ENCODE measurements at regions not wholly inside any gene's neighbourhood (a gene's known extent, or its start where the extent isn't known, plus 50 kb on each side); places are given as distances from the start of the nearest gene placed in this dataset.

DNA sequence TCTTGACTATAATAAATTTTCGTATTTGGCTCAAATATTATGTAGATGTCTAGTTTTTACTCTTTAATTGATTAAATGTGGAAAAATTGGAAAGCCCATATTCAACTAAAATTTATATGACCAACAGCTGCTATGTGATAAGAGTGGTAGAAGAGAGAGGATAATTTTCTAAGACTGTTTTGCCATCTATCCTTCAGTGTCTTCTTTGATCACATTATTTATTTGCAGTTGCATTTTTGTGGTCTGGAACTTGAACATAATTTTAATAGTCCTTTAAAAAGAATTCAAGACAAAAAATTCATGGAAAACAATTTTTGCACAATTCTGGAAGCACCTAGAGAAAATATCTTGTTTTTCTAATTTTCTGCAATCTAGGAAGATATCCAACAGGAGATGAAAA is 213.3 kb upstream of the THBS1 start:
- DNase-seq (ENCODE audit: low read depth, low spot score): no peak

DNA sequence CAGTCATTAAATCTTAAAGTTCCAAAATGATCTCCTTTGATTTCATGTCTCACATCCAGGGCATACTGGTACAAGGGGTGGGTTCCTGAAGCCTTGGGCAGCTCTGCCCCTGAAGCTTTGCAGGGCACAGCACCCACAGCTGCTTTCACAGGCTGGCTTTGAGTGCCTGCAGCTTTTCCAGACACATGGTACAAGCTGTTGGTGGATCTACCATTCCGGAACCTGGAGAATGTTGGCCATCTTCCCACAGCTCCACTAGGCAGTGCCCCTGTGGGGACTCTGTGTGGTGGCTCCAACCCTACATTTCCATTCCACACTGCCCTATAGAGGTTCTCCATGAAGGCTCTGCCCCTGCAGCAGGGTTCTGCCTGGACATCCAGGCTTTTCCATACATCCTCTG is 211.1 kb upstream of the THBS1 start:
- no peak for DNase-seq (ENCODE audit: low read depth, low spot score)

GRCh38 chr15:39376371-39376909 is 204.4 kb upstream of the THBS1 start:
- no peak for DNase-seq (ENCODE audit: low read depth, low spot score)

- DNase-seq (ENCODE audit: low read depth, low spot score): no peak
Measured at GRCh38 chr15:39381517-39381916, 199.4 kb upstream of the THBS1 start.

DNA sequence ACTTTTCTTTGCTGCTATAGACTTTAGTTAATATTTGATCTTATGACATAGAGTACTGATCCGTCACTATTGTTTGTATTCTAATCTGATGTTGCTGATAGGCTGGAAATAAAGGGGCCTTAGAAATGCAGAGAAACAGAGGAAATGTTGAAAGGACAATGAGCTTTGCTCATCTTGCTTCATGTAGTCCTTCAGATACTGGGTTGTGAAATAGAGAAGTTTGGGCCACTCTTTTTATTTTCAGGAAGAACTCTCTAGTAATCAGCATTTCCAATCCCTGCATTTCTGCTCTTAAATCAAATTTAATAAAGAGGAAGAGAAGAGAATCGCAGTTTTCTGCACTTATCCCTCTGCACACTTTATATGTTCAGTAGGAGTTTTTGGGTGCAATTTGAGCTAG is 192.8 kb upstream of the THBS1 start:
- DNase-seq (ENCODE audit: low read depth, low spot score): no peak

- DNase-seq (ENCODE audit: low read depth, low spot score): no peak
Measured at GRCh38 chr15:39391230-39391629, 189.6 kb upstream of the THBS1 start.

- DNase-seq (ENCODE audit: low read depth, low spot score): no peak
Measured at GRCh38 chr15:39392469-39393047, 188.3 kb upstream of the THBS1 start.

DNA sequence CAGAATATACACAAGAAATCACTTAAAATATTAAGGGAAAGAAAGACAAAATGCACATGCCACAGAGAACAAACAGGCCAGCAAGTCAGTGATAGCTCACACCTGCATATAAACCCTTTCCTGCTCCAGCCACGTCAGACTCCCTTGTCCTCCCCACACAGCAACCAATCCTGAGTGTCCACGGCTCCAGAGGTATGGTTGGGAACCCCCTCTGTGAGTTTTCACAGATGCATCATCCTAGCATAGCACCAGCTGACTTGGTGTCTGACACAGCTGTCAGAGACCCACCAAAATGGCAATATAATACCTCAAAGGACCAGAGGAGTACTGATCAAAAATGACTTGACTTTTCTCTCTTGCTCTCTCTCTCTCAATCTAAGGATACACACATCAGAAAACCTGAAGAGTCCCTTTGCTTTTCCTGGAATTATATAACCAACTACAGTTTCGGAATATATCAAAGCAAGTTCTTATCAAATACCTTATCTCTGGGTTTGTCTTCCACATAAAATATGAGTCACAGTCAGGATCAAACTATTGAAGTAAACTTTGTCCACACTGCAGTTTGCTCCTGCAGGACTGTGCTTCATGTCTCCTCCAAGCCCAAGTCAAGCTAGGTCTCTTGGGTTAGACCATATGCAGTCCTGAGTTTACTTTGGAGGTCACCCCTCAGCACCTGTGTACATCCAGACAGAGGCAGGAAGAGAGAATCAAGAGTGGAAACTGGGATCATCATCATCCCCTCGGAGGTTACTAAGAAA is 187.1 kb upstream of the THBS1 start:
- no peak for DNase-seq (ENCODE audit: low read depth, low spot score)

- DNase-seq (ENCODE audit: low read depth, low spot score): no peak
Measured at GRCh38 chr15:39394496-39394895, 186.4 kb upstream of the THBS1 start.

DNA sequence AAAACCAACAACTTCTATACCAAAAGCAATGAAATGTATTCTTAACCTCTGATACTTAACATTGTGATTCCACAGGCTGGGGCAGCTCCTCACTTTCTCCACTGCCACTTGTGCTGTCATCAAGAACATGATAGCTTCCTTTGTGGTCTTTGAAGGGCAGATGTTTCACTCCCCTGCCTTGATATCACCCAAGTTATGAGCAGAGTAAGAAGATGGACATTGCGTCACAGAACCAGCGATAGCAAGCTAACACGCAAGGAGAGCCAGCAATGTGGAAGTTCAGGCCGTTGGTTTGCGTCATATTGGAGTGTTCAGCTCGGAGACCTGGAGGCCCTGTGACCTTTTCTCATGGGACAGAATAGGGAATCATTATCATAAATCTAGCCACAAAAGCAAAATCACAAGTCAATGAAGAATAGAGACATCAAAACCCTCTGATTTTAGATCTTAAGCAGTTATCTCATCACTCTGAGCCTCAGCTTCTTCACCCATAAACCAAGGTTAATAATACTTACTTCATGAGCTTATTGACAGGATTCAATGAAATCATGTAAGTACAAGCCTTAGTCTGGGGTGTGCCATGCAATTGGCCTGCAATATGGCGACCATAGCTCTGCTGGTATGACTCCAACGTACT is 183.8 kb upstream of the THBS1 start:
- DNase-seq (ENCODE audit: low read depth, low spot score): no peak

GRCh38 chr15:39397883-39398282 is 183.0 kb upstream of the THBS1 start:
- DNase-seq (ENCODE audit: low read depth, low spot score): no peak

DNA sequence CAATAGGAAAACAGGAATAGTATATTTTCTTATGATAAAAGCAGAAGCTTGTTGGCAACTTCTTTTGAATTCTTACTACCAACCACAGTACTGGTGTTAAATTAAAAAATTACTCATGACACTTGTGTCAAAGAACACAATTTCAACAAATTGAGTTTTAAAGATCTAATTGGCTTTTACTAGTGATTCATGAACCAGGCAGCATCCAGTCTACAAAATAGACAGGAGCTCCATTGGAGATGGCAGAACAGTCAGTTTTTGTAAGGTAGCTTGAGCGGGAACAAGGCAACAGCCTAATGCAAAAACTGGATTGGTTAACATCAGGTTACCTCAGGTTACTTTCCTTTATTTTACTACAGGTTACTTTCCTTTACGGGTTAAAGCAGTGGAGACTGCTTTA is 181.3 kb upstream of the THBS1 start:
- no peak for DNase-seq (ENCODE audit: low read depth, low spot score)

DNA sequence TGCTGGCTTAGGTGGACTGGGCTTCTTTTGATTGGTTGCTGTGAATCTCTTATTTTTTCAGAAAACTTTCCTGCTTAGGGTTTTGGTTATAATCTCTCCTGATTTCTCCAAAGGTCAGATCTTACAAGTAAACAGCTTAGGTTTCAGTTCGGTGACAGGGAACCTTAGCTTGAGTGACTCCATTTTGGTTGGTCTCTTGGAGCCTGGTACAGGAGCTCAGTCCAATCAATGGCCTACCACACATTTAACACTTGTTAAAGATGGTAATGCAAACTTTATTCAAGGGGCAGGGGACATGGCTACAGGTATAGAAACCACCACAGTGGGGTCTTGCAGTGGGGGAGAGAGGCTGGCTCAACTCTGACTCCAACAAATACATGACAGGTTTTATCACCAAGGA is 180.9 kb upstream of the THBS1 start:
- DNase-seq (ENCODE audit: low read depth, low spot score): no peak

DNA sequence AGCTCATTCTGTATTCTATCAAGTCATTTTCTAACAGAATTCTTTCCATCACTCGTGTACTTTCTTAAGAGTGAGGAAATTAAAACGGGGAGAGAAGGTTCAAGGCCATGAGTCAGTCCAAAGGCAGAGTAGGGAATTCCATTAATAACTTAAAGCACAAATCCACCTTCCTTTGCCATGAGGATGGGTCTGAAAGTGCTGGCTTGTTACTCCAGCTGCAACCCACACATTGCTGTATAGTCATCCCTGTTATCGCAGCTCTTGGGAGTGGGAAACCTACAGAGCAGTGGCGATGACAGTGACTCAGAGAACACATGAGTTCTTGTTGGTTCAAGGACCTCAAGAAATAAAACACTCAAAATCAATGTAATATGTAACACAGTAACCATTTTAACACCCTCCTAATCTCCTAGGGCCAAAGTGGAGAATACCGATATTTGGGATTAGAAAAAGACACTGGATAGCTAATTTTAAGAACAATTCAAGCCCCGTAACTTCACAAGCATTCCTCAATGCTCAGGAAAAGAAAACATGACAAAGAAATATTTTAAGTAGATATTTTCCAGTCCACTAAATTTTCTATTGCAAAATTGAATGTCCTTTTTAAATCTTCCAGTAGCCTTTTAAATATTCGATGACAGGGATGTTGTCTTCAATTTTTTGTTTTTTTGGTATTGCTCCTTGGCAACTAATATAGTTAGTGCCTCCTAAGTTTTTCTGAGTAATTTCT is 179.9 kb upstream of the THBS1 start:
- DNase-seq (ENCODE audit: low read depth, low spot score): no peak

- DNase-seq (ENCODE audit: low read depth, low spot score): no peak
Measured at GRCh38 chr15:39403640-39404117, 177.2 kb upstream of the THBS1 start.

- no peak for DNase-seq (ENCODE audit: low read depth, low spot score)
Measured at GRCh38 chr15:39404767-39405181, 176.1 kb upstream of the THBS1 start.

DNA sequence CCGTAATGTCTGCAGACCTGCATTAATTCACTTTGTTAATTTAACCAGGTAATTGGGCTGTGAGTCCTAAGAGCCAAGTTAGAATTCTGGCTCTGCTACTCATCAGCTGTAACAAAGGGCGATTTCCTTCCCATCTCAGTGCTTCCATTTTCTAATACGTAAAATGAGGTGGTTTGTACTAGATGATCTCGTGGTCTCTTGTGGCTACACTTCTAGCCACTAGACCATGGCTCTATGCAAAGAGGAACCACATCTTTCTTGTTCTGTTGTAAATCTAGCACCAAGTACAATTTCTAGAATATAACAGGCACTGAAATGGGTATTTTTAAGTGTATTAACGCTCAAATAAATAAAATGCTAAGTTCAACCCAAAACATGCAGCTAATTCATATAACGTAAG is 174.4 kb upstream of the THBS1 start:
- no peak for DNase-seq (ENCODE audit: low read depth, low spot score)

GRCh38 chr15:39407116-39407515 is 173.8 kb upstream of the THBS1 start:
- DNase-seq (ENCODE audit: low read depth, low spot score): no peak

- no peak for DNase-seq (ENCODE audit: low read depth, low spot score)
Measured at GRCh38 chr15:39409876-39410530, 170.9 kb upstream of the THBS1 start.

- no peak for DNase-seq (ENCODE audit: low read depth, low spot score)
Measured at GRCh38 chr15:39411102-39411989, 169.5 kb upstream of the THBS1 start.
